ENCODE measurements at regions not wholly inside any gene's neighbourhood (a gene's known extent, or its start where the extent isn't known, plus 50 kb on each side); places are given as distances from the start of the nearest gene placed in this dataset.

DNA sequence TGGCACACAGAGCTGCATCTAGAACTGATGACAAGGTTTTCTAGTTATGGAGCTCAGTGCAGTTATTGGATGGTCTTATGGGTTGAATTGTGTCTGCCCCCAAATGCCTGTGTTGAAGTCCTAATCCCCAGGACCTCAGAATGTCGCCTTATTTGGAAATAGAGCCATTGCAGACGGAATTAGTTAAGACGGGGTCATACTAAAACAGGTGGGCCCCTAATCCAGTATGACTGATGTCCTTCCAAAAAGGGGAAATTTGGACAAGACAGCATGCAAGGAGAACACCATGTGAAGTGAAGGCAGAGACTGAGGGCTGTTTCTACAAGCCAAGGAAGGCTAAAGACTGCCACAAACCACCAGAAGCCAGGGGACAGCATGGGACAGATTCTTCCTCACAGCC lies 148.7 kb downstream of the KCTD12 start:
- TF ChIP-seq POLR2A (IDR thresholded peaks at IDR 0.05), result no peak
- TF ChIP-seq, protein P1, sequence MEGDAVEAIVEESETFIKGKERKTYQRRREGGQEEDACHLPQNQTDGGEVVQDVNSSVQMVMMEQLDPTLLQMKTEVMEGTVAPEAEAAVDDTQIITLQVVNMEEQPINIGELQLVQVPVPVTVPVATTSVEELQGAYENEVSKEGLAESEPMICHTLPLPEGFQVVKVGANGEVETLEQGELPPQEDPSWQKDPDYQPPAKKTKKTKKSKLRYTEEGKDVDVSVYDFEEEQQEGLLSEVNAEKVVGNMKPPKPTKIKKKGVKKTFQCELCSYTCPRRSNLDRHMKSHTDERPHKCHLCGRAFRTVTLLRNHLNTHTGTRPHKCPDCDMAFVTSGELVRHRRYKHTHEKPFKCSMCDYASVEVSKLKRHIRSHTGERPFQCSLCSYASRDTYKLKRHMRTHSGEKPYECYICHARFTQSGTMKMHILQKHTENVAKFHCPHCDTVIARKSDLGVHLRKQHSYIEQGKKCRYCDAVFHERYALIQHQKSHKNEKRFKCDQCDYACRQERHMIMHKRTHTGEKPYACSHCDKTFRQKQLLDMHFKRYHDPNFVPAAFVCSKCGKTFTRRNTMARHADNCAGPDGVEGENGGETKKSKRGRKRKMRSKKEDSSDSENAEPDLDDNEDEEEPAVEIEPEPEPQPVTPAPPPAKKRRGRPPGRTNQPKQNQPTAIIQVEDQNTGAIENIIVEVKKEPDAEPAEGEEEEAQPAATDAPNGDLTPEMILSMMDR (IDR thresholded peaks at IDR 0.05), result no peak
